ENCODE measurements at regions not wholly inside any gene's neighbourhood (a gene's known extent, or its start where the extent isn't known, plus 50 kb on each side); places are given as distances from the start of the nearest gene placed in this dataset.

DNA sequence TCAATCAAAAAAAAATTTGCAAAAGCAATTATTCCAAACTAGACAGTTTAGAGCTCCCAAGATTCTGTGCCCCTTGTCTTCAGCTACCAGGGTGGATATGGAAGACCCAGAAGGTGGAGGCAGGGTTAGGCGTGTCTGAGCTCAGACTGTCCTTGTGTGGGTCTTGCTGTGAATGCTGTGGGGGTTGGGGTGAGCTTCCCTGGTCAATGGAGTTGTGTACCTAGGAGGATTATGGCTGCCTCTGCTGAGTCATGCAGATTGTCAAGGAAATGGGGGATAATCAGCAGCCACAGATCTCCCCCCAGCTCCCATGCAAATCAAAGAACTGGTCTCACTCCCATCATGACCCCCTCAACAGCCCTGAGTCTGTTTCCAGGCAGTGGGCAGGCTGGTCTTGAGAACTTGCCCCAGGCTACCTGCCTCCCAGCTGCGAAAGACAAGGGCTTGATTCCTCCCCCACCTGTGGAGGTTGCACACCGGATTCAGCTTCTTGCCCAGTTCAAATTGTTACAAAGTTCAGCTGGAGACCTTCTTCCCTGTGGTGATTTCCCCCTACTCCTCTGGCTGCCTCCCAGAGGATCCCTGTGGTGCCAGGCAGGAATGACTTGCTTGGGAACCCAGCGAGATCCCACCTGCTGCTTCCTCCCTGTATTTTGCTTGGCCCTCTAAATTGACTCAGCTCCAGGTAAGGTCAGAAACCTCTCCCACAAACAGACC is 77.0 kb downstream of the RAD51AP2 start:
- TF ChIP-seq, protein P1, sequence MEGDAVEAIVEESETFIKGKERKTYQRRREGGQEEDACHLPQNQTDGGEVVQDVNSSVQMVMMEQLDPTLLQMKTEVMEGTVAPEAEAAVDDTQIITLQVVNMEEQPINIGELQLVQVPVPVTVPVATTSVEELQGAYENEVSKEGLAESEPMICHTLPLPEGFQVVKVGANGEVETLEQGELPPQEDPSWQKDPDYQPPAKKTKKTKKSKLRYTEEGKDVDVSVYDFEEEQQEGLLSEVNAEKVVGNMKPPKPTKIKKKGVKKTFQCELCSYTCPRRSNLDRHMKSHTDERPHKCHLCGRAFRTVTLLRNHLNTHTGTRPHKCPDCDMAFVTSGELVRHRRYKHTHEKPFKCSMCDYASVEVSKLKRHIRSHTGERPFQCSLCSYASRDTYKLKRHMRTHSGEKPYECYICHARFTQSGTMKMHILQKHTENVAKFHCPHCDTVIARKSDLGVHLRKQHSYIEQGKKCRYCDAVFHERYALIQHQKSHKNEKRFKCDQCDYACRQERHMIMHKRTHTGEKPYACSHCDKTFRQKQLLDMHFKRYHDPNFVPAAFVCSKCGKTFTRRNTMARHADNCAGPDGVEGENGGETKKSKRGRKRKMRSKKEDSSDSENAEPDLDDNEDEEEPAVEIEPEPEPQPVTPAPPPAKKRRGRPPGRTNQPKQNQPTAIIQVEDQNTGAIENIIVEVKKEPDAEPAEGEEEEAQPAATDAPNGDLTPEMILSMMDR (IDR thresholded peaks at IDR 0.05; ENCODE audit: low read depth, low read length) = no peak
- H3K4me3 ChIP-seq = no peak overlapping the region

DNA sequence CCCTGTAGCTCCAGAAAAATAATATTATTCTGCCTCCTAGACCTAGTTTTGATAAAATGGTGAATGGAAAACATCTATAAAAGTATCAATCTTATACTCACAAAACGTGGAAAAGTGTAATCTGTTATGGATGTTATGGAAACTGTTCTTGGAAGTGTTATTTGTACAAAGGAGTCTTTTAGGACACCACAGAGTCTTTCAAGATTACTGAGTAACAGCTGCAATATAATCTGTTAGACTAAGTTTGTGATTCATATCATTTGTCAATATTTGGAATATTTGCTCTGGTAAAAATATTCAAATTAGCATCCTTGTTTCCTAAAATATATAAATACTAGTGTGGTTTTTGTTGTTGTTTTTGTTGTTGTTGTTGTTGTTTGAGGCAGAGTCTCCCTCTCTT is 87.9 kb downstream of the RAD51AP2 start:
- H3K4me1 ChIP-seq (ENCODE audit: low read depth) = no peaks in the 10 kb centered on the region
- H3K4me3 ChIP-seq = no peak overlapping the region
- DNase-seq (ENCODE audit: low read depth in 1 of 2, low spot score in 1 of 2) = no peak
- H3K9me3 ChIP-seq (ENCODE audit: low read depth) = no peaks in the 10 kb centered on the region
- peaks cover 2% of the 10 kb centered on the region for H3K27me3 ChIP-seq
- H3K27ac ChIP-seq = no peak overlapping the region
- TF ChIP-seq, protein P1 (IDR thresholded peaks at IDR 0.05; ENCODE audit: low read depth, low read length) = no peak
- H3K36me3 ChIP-seq = no peaks in the 10 kb centered on the region

More for the DNA sequence above, 77.0 kb downstream of the RAD51AP2 start:
- Histone ChIP-seq H3K4me1 (ENCODE audit: low read depth) (no peaks in the 10 kb centered on the region), H3K9me3 (ENCODE audit: low read depth) (no peaks in the 10 kb centered on the region), H3K27ac (no peak overlapping the region), H3K27me3 (no peaks in the 10 kb centered on the region), H3K36me3 (no peaks in the 10 kb centered on the region)
- no peak for DNase-seq (ENCODE audit: low read depth in 1 of 2, low spot score in 1 of 2)

DNA sequence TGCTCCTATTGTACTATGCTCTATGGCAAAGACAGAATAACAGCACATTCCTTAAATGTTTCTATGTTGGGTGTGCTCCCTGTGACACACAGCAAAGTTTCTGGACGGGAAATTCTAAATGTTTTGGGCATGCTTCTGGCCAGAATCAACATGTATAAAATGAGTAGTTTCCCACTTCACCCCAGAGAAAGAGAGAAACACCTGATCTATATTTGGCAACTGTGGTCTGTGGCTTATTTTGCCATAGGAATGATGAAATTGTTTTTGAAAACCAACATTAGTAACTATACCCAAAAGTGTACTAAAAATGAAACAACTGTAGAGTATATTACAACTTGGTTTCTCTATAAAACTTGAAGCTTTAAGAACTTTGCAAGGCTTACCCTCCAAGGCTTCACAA is 89.1 kb downstream of the RAD51AP2 start:
- H3K9me3 ChIP-seq (ENCODE audit: low read depth) = no peaks in the 10 kb centered on the region
- H3K27me3 ChIP-seq = peaks cover 2% of the 10 kb centered on the region
- H3K4me3 ChIP-seq = no peak overlapping the region
- no peak for DNase-seq (ENCODE audit: low read depth in 1 of 2, low spot score in 1 of 2)
- no peaks in the 10 kb centered on the region for H3K36me3 ChIP-seq
- no peaks in the 10 kb centered on the region for H3K4me1 ChIP-seq (ENCODE audit: low read depth)
- TF ChIP-seq, protein P1 (IDR thresholded peaks at IDR 0.05; ENCODE audit: low read depth, low read length) = no peak
- H3K27ac ChIP-seq = no peak overlapping the region

DNA sequence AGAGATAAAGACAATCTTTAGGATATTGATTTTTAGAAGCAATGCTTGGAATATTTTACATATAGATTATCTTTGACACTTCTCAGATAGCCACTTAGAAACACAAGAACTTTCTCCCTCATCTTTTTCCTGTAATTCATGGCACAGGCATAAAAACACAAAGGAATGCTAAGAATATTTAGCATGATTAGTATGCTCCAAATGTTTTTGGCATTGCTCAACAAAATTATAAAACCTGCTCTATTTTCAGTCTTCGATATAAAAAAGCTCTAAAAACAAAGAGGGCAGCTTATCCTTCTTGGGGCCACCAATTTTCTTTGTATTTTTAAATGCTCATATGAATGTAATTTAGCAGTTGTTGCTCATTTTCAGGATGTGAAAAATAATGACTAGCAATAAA is 90.8 kb downstream of the RAD51AP2 start:
- TF ChIP-seq, protein P1 (IDR thresholded peaks at IDR 0.05; ENCODE audit: low read depth, low read length) = no peak
- no peak for DNase-seq (ENCODE audit: low read depth in 1 of 2, low spot score in 1 of 2)
- no peaks in the 10 kb centered on the region for H3K36me3 ChIP-seq
- H3K4me1 ChIP-seq (ENCODE audit: low read depth) = no peaks in the 10 kb centered on the region
- no peak overlapping the region for H3K27ac ChIP-seq
- H3K27me3 ChIP-seq = peaks cover 2% of the 10 kb centered on the region
- no peak overlapping the region for H3K4me3 ChIP-seq
- no peaks in the 10 kb centered on the region for H3K9me3 ChIP-seq (ENCODE audit: low read depth)

DNA sequence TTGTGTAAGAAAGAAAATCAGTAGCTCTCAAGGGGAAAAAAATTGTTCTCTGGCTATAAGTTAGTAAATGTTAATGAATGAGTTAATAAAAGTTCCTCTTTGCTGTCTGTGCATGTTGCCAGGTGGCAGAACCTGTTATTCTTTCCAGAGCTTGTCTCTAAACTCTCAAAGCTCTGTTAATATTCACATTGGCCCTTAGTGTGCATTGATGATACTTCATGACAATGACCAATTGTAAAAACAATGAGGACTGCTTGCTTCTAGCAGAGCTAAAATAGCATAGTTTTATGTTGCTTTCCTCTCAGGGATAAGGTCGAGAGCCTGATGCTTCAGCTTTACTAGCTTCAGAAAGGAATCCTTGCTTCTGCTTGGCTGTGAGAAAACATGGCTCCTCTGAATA is 91.5 kb downstream of the RAD51AP2 start:
- DNase-seq (ENCODE audit: low read depth in 1 of 2, low spot score in 1 of 2) = no peak
- no peaks in the 10 kb centered on the region for H3K36me3 ChIP-seq
- no peaks in the 10 kb centered on the region for H3K27me3 ChIP-seq
- H3K27ac ChIP-seq = no peak overlapping the region
- H3K9me3 ChIP-seq (ENCODE audit: low read depth) = no peaks in the 10 kb centered on the region
- TF ChIP-seq, protein P1 (IDR thresholded peaks at IDR 0.05; ENCODE audit: low read depth, low read length) = no peak
- no peaks in the 10 kb centered on the region for H3K4me1 ChIP-seq (ENCODE audit: low read depth)
- no peak overlapping the region for H3K4me3 ChIP-seq

Measured in cardiac muscle cell (in vitro differentiated cells and primary cell).